C4-2B (cell line): ENCODE measurements at regions not wholly inside any gene's neighbourhood (a gene's known extent, or its start where the extent isn't known, plus 50 kb on each side); places are given as distances from the start of the nearest gene placed in this dataset.
"Not testable (repeated sequence)": the region's sequence is repeated elsewhere in the genome, so short reads cannot be mapped to it uniquely, and the experiment has no call there.

Experiments used
- H3K27ac ChIP-seq: fragments of 450-650 bp; 2 replicates; pipeline ENCODE4 v1.5.1; 2017
- CTCF ChIP-seq: fragments of 450-650 bp; conservative IDR thresholded peaks from 2 replicates; pipeline ENCODE4 v1.5.1; 2017; ENCODE audit warnings: mild to moderate bottlenecking
- ZFX ChIP-seq: fragments of 450-650 bp; IDR thresholded peaks from 2 replicates; pipeline ENCODE4 v1.6.1; 2017

GRCh38 chr19:28136796-28137195 is 1076.2 kb downstream of the UQCRFS1 start:
- TF ChIP-seq ZFX (no peak), CTCF (no peak)
- H3K27ac ChIP-seq = no peak overlapping the region

- TF ChIP-seq CTCF = no peak
- TF ChIP-seq ZFX = no peak
- no peak overlapping the region for H3K27ac ChIP-seq
Observed at GRCh38 chr19:28135825-28136224, 1077.1 kb downstream of the UQCRFS1 start.

GRCh38 chr19:28134311-28134710 is 1078.6 kb downstream of the UQCRFS1 start:
- no peak overlapping the region for H3K27ac ChIP-seq
- no peak for TF ChIP-seq CTCF
- TF ChIP-seq ZFX = no peak

GRCh38 chr19:28130881-28131280 is 1082.1 kb downstream of the UQCRFS1 start:
- H3K27ac ChIP-seq = not testable (repeated sequence)

GRCh38 chr19:28130066-28130511 is 1082.9 kb downstream of the UQCRFS1 start:
- no peak overlapping the region for H3K27ac ChIP-seq

GRCh38 chr19:28128341-28128740 is 1084.6 kb downstream of the UQCRFS1 start:
- TF ChIP-seq CTCF = no peak
- TF ChIP-seq ZFX = no peak
- no peak overlapping the region for H3K27ac ChIP-seq

More at GRCh38 chr19:28130066-28130511, 1082.9 kb downstream of the UQCRFS1 start:
- TF ChIP-seq CTCF (no peak), ZFX (no peak)

GRCh38 chr19:28126135-28126898 is 1086.6 kb downstream of the UQCRFS1 start:
- H3K27ac ChIP-seq = no peak overlapping the region
- TF ChIP-seq ZFX = no peak
- no peak for TF ChIP-seq CTCF

GRCh38 chr19:28122734-28123133 is 1090.2 kb downstream of the UQCRFS1 start:
- H3K27ac ChIP-seq = no peak overlapping the region
- TF ChIP-seq ZFX (no peak), CTCF (no peak)
